GM23338 (cell line): ENCODE measurements at regions not wholly inside any gene's neighbourhood (a gene's known extent, or its start where the extent isn't known, plus 50 kb on each side); places are given as distances from the start of the nearest gene placed in this dataset.

Source experiments
- ATAC-seq: fragments of 200-7000 bp; cut with Tn5 transposase; 3 replicates; pipeline ENCODE4 v1.9.1; 2020
- DNase-seq: peaks from one replicate; pipeline ENCODE4 v3.0.0-alpha.2; 2015; ENCODE audit warnings: low spot score
- H2AFZ ChIP-seq: fragments of 200-600 bp; sonication (generic); 2 replicates; pipeline ENCODE4 v1.8.0; 2016; ENCODE audit warnings: antibody characterized with exemption, mild to moderate bottlenecking, moderate library complexity
- H3F3A ChIP-seq: fragments of 200-600 bp; sonication (generic); replicated peaks from 2 replicates; pipeline ENCODE4 v1.8.0; 2017; ENCODE audit warnings: antibody characterized with exemption, mixed run types, low read depth
- H3K27ac ChIP-seq: fragments of 200-600 bp; sonication (generic); 2 replicates; pipeline ENCODE4 v1.6.1; 2016; ENCODE audit warnings: low read depth
- H3K27me3 ChIP-seq: fragments of 200-600 bp; sonication (generic); 2 replicates; pipeline ENCODE4 v1.8.0; 2016; ENCODE audit warnings: mild to moderate bottlenecking, mixed run types, moderate library complexity; ENCODE audit not compliant: insufficient read depth
- H3K36me3 ChIP-seq: fragments of 200-600 bp; sonication (generic); 2 replicates; pipeline ENCODE4 v1.8.0; 2016; ENCODE audit warnings: mild to moderate bottlenecking; ENCODE audit not compliant: insufficient read depth
- H3K4me1 ChIP-seq: fragments of 200-600 bp; sonication (generic); 2 replicates; pipeline ENCODE4 v1.8.0; 2016; ENCODE audit warnings: mild to moderate bottlenecking, moderate library complexity; ENCODE audit not compliant: insufficient read depth
- H3K4me2 ChIP-seq: fragments of 200-600 bp; sonication (generic); 2 replicates; pipeline ENCODE4 v1.7.1; 2017; ENCODE audit warnings: mixed run types
- H3K4me3 ChIP-seq: fragments of 200-600 bp; sonication (generic); 2 replicates; pipeline ENCODE4 v1.6.1; 2016; ENCODE audit warnings: mixed run types
- H3K79me2 ChIP-seq: fragments of 200-600 bp; sonication (generic); replicated peaks from 2 replicates; pipeline ENCODE4 v1.8.0; 2017; ENCODE audit warnings: mild to moderate bottlenecking; ENCODE audit not compliant: insufficient read depth
- H3K9me2 ChIP-seq: fragments of 200-600 bp; sonication (generic); 2 replicates; pipeline ENCODE4 v1.8.0; 2017; ENCODE audit not compliant: insufficient read depth
- H4K20me1 ChIP-seq: fragments of 200-600 bp; sonication (generic); replicated peaks from 2 replicates; pipeline ENCODE4 v1.8.0; 2017; ENCODE audit warnings: mild to moderate bottlenecking; ENCODE audit not compliant: insufficient read depth
- H3K27ac Mint-ChIP-seq: 2 replicates; pipeline ENCODE4 v1.8.0; 2020; ENCODE audit warnings: inconsistent platforms, mild to moderate bottlenecking, moderate library complexity, mixed read lengths
- H3K27me3 Mint-ChIP-seq: 3 replicates; pipeline ENCODE4 v1.8.0; 2022; ENCODE audit warnings: low read depth, mild to moderate bottlenecking, moderate library complexity, mixed read lengths, inconsistent platforms; ENCODE audit not compliant: insufficient read depth, poor library complexity
- H3K36me3 Mint-ChIP-seq: 3 replicates; pipeline ENCODE4 v1.8.0; 2021; ENCODE audit warnings: low read depth, mild to moderate bottlenecking, inconsistent platforms, moderate library complexity, mixed read lengths
- H3K4me1 Mint-ChIP-seq: 3 replicates; pipeline ENCODE4 v1.8.0; 2020; ENCODE audit warnings: mild to moderate bottlenecking, inconsistent platforms, mixed read lengths
- H3K4me3 Mint-ChIP-seq: 3 replicates; pipeline ENCODE4 v1.8.0; 2021; ENCODE audit warnings: moderate library complexity, mild to moderate bottlenecking, inconsistent platforms, mixed read lengths
- H3K9me3 Mint-ChIP-seq: 3 replicates; pipeline ENCODE4 v1.8.0; 2020; ENCODE audit warnings: moderate library complexity, mild to moderate bottlenecking, inconsistent platforms, mixed read lengths
- CREB1 ChIP-seq: fragments of 250-450 bp; sonication (Bioruptor Pico); IDR thresholded peaks from 2 replicates; pipeline ENCODE4 v1.5.0; 2020; ENCODE audit warnings: low read depth, mild to moderate bottlenecking, moderate library complexity
- EZH2 ChIP-seq: fragments of 200-600 bp; sonication (generic); IDR thresholded peaks from one replicate; pipeline ENCODE4 v1.8.0; 2017; ENCODE audit warnings: antibody characterized with exemption, mild to moderate bottlenecking, low read depth; ENCODE audit not compliant: unreplicated experiment
- EZH2phosphoT487 ChIP-seq: fragments of 200-600 bp; sonication (generic); IDR thresholded peaks from one replicate; pipeline ENCODE4 v1.8.1; 2018; ENCODE audit warnings: antibody characterized with exemption; ENCODE audit not compliant: unreplicated experiment
- NANOG ChIP-seq: IDR thresholded peaks from 2 replicates; pipeline ENCODE4 v1.6.1; 2016; ENCODE audit warnings: antibody characterized with exemption, borderline replicate concordance
- POLR2AphosphoS5 ChIP-seq: IDR thresholded peaks from 2 replicates; pipeline ENCODE4 v1.6.1; 2016; ENCODE audit warnings: antibody characterized with exemption, low read depth
- STAT1 ChIP-seq: IDR thresholded peaks from one replicate; pipeline ENCODE4 v1.6.1; 2016; ENCODE audit warnings: antibody characterized with exemption; ENCODE audit not compliant: unreplicated experiment
- ZNF114 ChIP-seq: fragments of 250-450 bp; sonication (Bioruptor Pico); IDR thresholded peaks from 2 replicates; pipeline ENCODE4 v1.5.0; 2020; ENCODE audit warnings: mild to moderate bottlenecking, moderate library complexity
- ZNF331 ChIP-seq: fragments of 250-450 bp; sonication (Bioruptor Pico); IDR thresholded peaks from 2 replicates; pipeline ENCODE4 v1.5.0; 2020; ENCODE audit warnings: low read depth, mild to moderate bottlenecking, moderate library complexity
- ZNF462 ChIP-seq: fragments of 250-450 bp; sonication (Bioruptor Pico); IDR thresholded peaks from 2 replicates; pipeline ENCODE4 v1.5.0; 2020; ENCODE audit warnings: mild to moderate bottlenecking, moderate library complexity
- TF ChIP-seq, protein P1 (sequence below), 2 experiments: fragments of 200-600 bp in 1 of 2; sonication (generic) in 1 of 2; conservative IDR thresholded peaks; 2 replicates each; pipeline versions ENCODE4 v1.5.1 to v1.6.1; 2016 to 2017; ENCODE audit warnings: antibody characterized with exemption in 2 of 2, low read depth in 2 of 2, mild to moderate bottlenecking in 2 of 2, moderate library complexity in 1 of 2
- TF ChIP-seq, protein P2 (sequence below): IDR thresholded peaks from one replicate; pipeline ENCODE4 v1.6.1; 2018; ENCODE audit warnings: antibody characterized with exemption; ENCODE audit not compliant: unreplicated experiment

DNA sequence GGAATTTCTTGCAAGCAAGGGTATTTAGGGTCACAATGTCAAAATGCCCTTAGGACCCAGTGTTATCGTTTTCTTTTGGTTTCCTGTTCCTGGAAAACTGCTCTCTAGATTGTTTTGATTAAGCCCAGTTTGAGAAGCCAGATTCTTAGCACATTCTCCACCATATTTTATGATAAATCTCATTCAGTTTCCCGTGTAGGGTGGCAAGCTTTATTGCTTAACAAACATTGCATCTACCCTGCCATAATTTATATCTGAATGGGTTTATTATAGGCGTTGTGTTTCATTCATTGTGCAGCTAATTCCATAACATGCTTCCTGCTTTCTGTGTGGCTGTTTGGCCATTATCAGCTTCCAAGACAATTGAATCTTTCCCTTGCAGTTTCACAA is 389.1 kb upstream of the DYNLRB2 start:
- no peaks in the 10 kb centered on the region for H3K4me1 Mint-ChIP-seq
- DNase-seq = no peak
- peaks cover 8% of the 10 kb centered on the region for H3K27me3 Mint-ChIP-seq
- Histone ChIP-seq H3K36me3 (no peaks in the 10 kb centered on the region; the same call in 1 of the 2 replicates), H3F3A (no peaks in the 10 kb centered on the region), H2AFZ (no peak overlapping the region), H3K4me3 (no peak overlapping the region), H3K27ac (no peak overlapping the region), H3K79me2 (no peaks in the 10 kb centered on the region), H3K27me3 (no peaks in the 10 kb centered on the region), H3K4me1 (no peaks in the 10 kb centered on the region), H3K4me2 (no peak overlapping the region), H3K9me2 (peaks cover 3% of the 10 kb centered on the region; the same call in 1 of the 2 replicates), H4K20me1 (no peaks in the 10 kb centered on the region)
- H3K36me3 Mint-ChIP-seq = no peaks in the 10 kb centered on the region
- H3K27ac Mint-ChIP-seq = no peak overlapping the region
- no peak overlapping the region for H3K4me3 Mint-ChIP-seq
- ATAC-seq = no peak
- peaks cover 5% of the 10 kb centered on the region; the same call in 2 of the 3 replicates for H3K9me3 Mint-ChIP-seq
- TF ChIP-seq EZH2phosphoT487 (no peak), CREB1 (CRISPR knock-in tag) (no peak), POLR2AphosphoS5 (no peak), STAT1 (no peak), ZNF331 (CRISPR knock-in tag) (no peak), ZNF114 (CRISPR knock-in tag) (no peak), NANOG (no peak), ZNF462 (no peak), EZH2 (no peak)
- TF ChIP-seq, protein P1, sequence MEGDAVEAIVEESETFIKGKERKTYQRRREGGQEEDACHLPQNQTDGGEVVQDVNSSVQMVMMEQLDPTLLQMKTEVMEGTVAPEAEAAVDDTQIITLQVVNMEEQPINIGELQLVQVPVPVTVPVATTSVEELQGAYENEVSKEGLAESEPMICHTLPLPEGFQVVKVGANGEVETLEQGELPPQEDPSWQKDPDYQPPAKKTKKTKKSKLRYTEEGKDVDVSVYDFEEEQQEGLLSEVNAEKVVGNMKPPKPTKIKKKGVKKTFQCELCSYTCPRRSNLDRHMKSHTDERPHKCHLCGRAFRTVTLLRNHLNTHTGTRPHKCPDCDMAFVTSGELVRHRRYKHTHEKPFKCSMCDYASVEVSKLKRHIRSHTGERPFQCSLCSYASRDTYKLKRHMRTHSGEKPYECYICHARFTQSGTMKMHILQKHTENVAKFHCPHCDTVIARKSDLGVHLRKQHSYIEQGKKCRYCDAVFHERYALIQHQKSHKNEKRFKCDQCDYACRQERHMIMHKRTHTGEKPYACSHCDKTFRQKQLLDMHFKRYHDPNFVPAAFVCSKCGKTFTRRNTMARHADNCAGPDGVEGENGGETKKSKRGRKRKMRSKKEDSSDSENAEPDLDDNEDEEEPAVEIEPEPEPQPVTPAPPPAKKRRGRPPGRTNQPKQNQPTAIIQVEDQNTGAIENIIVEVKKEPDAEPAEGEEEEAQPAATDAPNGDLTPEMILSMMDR (conservative IDR thresholded peaks at IDR 0.05; ENCODE audit: low read depth in 2 of 2) = no peak
- TF ChIP-seq, protein P2, sequence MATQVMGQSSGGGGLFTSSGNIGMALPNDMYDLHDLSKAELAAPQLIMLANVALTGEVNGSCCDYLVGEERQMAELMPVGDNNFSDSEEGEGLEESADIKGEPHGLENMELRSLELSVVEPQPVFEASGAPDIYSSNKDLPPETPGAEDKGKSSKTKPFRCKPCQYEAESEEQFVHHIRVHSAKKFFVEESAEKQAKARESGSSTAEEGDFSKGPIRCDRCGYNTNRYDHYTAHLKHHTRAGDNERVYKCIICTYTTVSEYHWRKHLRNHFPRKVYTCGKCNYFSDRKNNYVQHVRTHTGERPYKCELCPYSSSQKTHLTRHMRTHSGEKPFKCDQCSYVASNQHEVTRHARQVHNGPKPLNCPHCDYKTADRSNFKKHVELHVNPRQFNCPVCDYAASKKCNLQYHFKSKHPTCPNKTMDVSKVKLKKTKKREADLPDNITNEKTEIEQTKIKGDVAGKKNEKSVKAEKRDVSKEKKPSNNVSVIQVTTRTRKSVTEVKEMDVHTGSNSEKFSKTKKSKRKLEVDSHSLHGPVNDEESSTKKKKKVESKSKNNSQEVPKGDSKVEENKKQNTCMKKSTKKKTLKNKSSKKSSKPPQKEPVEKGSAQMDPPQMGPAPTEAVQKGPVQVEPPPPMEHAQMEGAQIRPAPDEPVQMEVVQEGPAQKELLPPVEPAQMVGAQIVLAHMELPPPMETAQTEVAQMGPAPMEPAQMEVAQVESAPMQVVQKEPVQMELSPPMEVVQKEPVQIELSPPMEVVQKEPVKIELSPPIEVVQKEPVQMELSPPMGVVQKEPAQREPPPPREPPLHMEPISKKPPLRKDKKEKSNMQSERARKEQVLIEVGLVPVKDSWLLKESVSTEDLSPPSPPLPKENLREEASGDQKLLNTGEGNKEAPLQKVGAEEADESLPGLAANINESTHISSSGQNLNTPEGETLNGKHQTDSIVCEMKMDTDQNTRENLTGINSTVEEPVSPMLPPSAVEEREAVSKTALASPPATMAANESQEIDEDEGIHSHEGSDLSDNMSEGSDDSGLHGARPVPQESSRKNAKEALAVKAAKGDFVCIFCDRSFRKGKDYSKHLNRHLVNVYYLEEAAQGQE = no peak
